Mucosa of rectum (tissue), 2 donors: ENCODE measurements at regions not wholly inside any gene's neighbourhood (a gene's known extent, or its start where the extent isn't known, plus 50 kb on each side); places are given as distances from the start of the nearest gene placed in this dataset.

Source experiments
- H3K27ac ChIP-seq, 2 donors: one replicate each; pipeline ENCODE4 v1.7.0; 2013; ENCODE audit warnings: inconsistent platforms in 2 of 2, low read depth in 2 of 2, low read length in 2 of 2
- H3K27me3 ChIP-seq, 2 donors: one replicate each; pipeline ENCODE4 v1.7.0; 2013; ENCODE audit warnings: low read length in 2 of 2; ENCODE audit not compliant: control insufficient read depth in 2 of 2, insufficient read depth in 2 of 2
- H3K36me3 ChIP-seq, 2 donors: one replicate each; pipeline ENCODE4 v1.7.0; 2013; ENCODE audit warnings: low read length in 2 of 2; ENCODE audit not compliant: control insufficient read depth in 2 of 2, insufficient read depth in 2 of 2
- H3K4me1 ChIP-seq, 2 donors: one replicate each; pipeline ENCODE4 v1.7.0; 2013; ENCODE audit warnings: low read length in 2 of 2, mild to moderate bottlenecking in 1 of 2; ENCODE audit not compliant: control insufficient read depth in 2 of 2, insufficient read depth in 2 of 2
- H3K4me3 ChIP-seq, 2 donors: one replicate each; pipeline ENCODE4 v1.7.0; 2013; ENCODE audit warnings: low read length in 2 of 2
- H3K9ac ChIP-seq, 2 donors: one replicate each; pipeline ENCODE4 v1.7.0; 2013; ENCODE audit warnings: low read length in 2 of 2, low read depth in 1 of 2, mild to moderate bottlenecking in 1 of 2
- H3K9me3 ChIP-seq, 2 donors: one replicate each; pipeline ENCODE4 v1.7.0; 2013; ENCODE audit warnings: low read length in 2 of 2; ENCODE audit not compliant: control insufficient read depth in 2 of 2
- donor health status: healthy.
- donor health status: Normal muscosa, but diverticular disease.

- Histone ChIP-seq H3K9ac (no peak overlapping the region), H3K9me3 (no peaks in the 10 kb centered on the region), H3K36me3 (no peaks in the 10 kb centered on the region), H3K27ac (no peak overlapping the region), H3K4me1 (no peaks in the 10 kb centered on the region), H3K27me3 (no peaks in the 10 kb centered on the region), H3K4me3 (no peak overlapping the region)
Measured at GRCh38 chr7:17732083-17732482, 208.2 kb downstream of the SNX13 start.
